Left renal cortex interstitium (tissue), 4 donors: ENCODE measurements at regions not wholly inside any gene's neighbourhood (a gene's known extent, or its start where the extent isn't known, plus 50 kb on each side); places are given as distances from the start of the nearest gene placed in this dataset.
"Not testable (repeated sequence)": the region's sequence is repeated elsewhere in the genome, so short reads cannot be mapped to it uniquely, and the experiment has no call there.

Experiments used
- DNase-seq, 4 donors: peaks; one replicate each; pipeline ENCODE4 v3.0.0-alpha.2; 2013; ENCODE audit warnings: low read depth in 4 of 4, low spot score in 2 of 4, missing footprints in 1 of 4

DNA sequence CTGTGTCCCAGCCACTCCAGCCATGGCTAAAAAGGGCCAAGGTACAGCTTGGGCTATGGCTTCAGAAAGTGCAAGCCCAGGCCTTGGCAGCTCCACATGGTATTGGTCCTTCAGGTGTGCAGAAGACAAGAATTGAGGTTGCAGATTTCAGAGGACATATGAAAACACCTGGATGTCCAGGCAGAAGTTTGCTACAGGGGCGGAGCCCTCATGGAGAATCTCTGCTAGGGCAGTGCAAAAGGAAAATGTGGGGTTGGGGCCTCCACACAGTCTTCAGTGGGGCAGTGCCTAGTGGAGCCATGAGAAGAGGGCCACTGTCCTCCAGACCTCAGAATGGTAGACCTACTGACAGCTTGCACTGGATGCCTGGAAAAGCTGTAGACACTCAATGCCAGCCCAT is 1074.1 kb downstream of the JRKL start:
- no peak for DNase-seq

DNA sequence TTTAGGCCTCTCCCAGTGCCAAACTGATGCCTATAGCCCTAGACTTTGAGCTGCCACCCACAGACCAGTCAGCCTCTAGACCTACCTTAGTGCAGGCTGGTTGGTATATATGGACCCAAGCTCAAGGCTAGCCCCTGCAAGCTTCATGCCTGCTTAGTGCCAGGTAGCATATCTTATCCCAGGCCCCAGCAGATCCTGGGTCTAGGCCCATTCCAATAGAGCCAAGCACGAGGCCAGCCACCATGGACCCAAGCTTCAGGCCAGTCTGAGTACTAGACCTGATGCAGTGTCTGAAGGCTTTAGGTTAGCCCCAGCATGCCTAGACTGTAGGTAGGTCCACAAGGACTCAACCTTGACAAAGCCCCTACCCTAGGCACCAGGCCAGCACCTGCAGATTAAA is 1081.7 kb downstream of the JRKL start:
- DNase-seq, result no peak

DNA sequence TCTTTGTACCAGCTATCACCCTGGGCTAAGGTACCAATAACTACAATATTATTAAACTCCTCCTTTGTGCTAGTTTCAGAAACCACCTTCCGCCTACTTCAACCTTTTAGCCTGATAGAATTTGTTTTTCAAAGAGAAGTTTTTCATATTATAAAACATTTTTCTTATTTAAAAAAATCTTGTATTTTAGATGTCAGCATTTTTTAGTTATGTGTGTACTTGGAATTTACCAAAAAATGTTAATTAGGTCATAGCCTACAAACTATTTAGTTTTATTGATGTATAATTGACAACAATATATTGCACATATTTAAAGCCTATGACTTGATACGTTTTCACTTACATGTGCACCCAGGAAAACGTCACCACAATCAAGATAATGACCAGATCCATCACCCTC is 1097.6 kb downstream of the JRKL start:
- DNase-seq, result no peak

DNA sequence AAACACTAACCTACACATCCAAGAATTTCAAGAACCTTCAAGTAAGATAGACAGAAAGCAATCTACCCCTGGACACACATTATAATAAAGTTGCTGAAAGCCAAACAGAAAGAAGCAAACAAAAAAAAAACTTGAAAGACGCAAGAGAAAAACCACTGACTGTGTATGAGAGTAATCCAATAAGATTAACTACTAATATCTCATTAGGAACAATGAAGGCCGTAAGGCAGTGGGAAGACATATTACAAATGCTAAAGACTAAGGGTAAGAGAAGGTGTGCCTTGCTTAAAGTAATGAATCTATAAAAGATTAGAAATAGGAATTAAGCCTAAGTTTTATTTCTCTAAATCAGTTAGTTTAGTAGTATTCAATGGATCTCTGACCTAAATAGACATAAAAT is 1109.1 kb downstream of the JRKL start:
- no peak for DNase-seq

DNA sequence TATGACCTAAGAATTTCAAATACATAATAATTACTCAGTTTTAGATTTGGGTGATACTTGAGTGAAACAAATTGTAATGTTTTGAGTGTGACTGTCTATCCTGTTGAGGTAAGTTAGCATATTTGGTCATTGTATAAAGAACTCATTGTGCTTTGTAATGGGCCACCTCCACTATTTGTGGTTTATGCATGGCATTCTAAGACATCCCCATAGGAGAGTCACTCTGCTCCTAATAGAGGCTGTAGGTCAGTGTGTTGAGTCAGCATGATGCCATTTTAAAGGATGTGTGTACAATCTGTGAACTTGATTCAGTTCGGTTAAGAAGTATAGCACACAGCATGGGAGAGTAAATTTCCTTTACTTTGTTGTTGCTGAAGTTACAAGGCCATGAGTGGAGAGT is 1112.4 kb downstream of the JRKL start:
- no peak for DNase-seq

DNA sequence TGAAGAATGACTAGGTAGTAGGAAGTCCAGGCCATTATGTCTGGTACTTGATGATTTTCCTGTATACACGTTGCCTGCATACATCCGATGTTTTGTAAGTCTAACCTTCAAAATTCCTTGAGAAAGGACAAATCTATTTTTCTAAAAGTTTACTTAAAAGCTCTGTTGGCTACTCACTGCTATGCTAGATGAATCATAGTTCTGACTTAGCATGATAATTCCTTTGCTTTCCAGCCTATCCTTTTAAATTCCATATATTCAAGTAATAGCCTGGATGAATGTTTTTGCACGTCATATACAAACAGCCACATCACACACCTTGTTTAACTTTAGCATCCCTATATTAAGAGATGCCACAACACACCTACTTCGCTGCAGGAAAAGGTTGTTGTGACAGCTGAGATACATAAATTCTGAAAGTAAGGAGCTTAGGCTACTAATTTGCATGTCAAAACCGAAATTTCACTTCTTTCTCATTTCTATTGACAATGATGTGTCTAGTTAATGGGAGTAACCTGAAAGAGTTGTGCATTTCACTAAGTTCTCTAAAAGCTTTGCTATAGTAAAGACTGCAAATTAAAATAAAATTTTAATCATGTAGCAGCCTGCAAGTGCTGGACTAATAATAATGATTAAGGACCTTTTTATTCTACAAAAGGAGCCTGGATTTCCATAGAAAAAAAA is 1116.4 kb downstream of the JRKL start:
- DNase-seq, result no peak

DNA sequence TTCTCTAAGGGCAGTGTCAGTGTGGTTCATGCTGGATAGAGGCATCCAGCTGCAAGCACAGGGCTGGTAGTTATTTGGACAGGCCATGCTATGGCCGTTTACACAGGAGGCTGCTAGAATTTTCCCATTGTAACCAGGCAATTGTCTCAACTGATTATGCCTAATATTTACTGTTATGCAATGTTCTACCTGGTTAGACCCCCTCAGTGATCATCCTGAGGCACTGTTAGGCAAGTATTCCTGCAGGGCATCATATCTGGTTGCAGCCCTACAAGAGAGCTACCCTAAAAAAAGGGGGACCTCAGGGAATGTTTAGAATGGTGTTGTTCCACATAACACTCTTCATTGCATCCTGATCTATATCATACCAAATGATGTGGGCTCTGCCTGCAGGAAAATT is 1124.6 kb downstream of the JRKL start:
- no peak for DNase-seq

DNA sequence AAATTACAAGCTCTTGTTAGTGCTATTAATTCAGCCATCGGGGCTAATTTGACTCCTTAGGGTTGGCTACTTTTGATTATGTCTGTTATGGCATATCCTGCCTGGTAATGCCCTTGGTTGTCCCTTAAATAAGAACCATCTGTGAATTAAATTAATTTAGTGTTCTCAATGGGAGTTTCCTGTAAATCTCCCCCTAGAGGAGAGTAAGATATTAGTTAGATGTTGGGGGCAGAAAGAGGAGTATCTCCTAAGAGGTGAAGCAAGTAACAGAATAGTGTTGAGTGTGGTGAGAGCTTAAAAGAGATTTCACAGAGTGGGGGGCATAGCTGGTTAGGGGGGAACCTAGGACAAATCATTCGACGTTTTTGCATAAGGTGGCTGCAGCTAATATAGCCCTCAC is 1126.9 kb downstream of the JRKL start:
- no peak for DNase-seq

DNA sequence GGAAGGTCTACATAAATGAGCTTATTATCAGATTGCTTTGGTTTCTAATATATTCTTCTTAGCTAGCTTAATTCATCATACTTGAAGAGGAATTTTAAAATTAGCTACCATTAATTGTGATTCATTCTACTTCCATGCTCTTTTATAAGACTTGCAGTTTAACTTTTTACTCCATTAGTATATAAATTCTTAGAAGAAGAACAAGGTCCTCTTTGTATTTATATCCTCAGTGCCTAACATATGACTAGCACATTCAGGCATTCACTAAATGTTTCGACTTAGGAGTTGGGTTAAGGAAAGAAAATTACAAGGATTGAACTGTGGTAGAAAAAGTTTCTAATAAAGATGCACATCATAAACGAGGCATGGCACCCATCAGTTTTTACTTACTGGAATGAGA is 1135.5 kb downstream of the JRKL start:
- no peak for DNase-seq

DNA sequence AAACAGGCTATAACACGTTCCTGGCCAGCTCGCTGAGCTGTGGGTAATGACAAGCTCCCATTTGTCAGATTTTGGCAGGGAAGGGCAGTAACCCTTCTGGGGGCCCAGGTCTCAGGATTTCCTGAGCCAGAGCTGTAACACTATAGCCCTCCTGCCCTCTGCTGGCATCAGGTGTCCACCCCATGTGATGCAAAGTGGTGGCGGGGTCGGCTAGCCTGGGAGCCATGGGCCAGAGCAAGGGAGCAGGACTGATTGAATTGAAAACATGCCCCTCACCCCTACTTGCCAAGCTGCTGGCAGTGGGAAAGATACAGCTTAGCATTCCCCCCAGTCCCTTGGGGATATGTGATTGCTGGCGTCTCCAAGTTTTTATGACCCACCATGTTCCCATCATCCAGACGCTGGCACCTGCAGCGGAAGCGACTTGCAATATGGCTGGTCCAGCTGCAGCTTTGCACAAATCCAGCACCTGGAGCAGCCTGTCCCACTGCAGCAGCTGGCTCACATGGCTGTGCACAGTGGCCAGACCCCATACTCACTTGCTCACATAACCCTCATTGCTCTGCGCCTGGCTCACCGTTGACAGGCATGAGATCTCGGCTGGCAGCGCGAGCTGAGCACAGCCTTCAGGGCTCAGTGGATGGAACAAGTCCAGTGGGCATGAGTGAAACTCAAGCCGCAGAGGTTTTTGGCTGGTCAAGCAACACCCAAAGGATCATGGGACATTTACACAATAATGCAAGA is 1147.8 kb downstream of the JRKL start:
- no peak for DNase-seq

DNA sequence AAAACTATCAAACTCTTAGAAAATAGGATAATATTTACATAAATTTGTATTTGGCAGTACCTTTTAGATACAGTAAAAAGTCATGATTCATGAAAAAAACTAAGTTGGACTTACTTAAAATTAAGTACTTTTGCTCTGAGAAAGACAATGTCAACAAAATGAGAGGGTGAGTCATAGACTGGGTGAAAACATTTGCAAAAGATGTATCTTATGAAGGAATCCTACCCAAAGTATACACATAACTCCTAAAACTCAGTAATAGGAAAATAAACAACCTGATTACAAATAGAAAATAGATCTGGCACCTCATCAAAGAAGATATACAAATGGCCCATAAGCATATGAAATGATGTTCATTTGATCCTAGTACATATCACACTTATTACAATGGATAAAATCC is 1154.6 kb downstream of the JRKL start:
- DNase-seq, result no peak

DNA sequence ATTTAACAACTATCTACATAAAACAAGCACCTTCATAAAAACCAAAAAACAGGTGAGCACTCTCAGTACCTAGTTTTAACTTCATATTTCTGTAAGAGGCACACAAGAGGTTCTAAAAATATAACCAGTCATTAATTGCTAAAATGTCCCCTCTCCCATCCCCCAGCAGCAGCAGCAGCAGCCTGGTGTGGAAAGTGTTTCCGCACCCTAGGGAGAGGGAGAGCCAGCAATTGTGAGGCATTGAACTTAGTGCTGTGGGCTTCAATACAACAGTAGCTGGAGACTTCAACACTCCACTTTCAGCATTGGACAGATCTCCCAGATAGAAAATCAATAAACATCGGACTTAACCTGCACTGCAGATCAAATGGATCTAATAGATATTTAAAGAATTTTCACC is 1158.5 kb downstream of the JRKL start:
- no peak for DNase-seq

DNA sequence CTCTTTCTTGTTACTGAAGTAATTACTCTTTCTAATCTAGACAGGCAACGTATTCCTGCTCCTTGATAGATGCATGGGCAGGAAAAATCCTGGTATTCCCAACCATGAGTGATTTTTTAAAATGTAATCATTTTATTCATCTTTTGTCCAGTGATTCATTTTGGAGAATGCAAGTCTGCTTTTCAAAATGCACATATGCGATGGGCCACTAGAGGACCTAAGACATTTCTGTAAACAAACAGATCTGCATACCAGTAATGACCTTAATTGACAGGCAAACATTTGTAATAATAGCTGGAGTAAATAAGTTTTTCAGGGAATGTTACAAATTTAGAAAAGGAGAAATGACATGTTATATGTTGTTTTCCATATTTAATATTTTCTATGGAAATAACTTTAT is 1167.6 kb downstream of the JRKL start:
- no peak for DNase-seq

DNA sequence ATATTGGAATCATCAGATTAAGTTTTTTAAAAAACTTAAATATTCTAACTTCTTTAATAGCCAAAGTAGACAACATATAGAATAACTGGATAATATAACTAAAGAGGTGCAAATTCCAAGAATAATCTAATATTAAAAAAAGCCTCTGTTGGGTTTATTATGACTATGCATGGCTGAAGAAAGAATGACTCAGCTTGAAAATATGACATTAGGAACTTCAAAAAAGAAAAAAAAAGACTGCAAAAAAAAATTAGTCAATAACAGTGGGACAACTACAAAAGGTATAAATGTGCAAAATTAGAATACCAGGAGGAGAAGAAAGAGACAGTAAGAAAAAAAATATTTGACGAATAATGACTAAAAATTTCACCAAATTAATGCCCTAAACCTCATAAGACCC is 1178.0 kb downstream of the JRKL start:
- no peak for DNase-seq

DNA sequence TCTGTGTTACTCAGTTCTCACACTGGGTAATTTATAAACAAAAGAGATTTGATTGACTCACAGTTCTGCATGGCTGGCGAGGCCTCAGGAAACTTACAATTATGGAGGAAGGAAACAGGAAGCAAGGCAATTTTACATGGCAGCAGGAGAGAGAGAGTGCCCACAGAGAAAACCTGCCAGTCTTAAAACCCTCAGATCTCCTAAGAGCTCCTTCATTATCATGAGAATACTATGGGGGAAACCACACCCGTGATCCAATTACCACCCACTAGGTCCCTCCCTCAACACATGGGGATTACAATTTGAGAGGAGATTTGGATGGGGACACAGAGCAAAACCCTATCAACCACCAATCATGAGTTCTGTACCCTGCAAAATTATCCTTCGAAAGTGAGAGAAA is 1180.8 kb downstream of the JRKL start:
- DNase-seq, result no peak

DNA sequence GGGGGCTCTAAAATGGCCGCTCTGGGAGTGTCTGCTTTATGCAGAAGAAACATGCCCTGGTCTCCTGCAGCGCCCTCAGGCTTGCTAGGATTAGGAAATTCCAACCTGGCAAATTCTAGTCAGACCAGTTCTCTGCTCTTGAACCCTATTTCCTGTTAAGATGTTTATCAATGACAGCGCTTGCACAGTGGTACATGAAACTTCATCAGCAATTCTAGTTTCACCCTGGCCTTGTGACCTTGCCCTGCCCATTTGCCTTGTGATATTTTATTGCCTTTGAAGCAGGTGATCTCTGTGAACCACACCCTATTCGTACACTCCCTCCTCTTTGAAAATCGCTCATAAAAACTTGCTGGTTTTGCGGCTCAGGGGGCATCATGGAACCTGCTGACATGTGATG is 1184.0 kb downstream of the JRKL start:
- DNase-seq, result not testable (repeated sequence)

DNA sequence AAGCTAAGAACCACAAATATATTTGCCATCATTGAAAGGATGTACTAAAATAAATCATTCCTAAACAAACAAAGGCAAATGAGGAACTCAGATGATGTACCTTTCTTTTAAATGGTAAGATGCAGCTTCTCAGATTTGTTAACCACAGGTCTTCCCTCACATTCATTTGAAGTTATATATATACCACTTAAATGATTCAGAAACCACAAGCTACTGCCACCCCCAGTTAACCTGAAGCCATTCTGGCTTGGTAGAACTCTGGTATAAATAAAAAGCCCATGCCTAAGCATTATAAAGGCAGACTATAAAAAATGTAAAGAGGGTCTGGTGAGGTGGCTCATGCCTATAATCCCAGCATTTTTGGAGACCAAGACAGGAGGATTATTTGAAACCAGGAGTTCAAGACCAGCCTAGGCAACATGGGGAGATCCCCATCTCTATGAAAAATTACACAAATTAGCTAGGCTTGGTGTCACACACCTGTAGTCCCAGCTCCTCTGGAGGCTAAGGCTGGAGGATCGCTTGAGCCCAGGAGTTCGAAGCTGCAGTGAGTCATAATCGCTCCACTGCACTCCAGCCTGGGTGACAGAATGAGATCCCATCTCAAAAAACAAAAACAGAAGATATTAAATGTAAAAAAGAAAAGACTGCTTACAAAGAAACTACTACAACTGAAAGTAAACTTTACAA is 1185.3 kb downstream of the JRKL start:
- no peak for DNase-seq

DNA sequence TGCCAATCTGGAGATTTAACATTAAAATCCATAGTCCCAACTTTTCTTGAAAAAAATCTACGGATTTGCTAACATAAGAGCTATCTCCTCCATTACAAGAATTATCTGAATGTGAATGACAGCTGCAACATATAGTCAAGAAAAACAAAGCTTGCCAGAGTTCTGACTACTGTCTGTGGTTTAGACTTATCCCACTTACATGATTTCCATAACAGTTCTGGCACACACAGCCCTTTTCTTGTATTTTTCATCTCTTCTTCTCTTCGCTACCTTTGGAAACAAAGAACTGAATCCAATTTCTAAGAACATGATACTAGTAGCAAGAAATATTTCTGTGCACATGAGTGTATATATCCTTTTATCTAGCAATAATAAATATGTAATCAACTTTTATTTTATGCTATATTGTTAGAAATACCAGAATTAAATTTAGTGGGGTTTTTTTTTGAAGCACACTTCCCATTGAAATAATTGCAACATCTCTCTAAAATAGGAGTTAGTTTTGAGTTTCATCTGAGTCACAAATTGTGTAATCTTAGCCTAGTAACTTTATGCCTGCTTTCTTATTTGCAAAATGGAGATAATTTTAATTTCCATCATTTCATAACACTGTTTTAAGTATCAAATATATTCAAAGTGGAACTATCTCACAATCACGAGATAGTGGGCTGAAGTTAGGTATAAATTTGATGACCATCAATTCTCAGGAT is 1217.6 kb downstream of the JRKL start:
- no peak for DNase-seq

DNA sequence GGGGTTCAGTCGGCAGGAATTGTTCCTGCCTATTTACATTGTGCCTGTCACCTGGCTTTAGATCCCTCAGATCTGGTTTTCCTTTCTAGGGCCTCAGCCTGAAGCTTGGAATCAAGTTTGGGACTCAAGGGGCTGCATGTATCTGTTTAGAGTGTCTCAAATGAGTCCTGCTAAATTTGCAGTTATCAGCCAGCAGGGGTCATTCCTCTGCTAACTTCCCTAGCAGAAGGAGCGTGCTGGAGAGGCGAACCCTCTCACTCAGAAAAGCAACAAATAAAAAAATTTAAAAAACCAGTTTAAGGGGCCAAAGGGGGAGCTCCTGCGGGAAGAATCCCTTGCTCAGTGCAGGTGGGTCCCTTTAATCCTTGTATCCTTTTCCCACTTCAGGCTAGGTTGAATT is 1220.2 kb downstream of the JRKL start:
- DNase-seq, result no peak

DNA sequence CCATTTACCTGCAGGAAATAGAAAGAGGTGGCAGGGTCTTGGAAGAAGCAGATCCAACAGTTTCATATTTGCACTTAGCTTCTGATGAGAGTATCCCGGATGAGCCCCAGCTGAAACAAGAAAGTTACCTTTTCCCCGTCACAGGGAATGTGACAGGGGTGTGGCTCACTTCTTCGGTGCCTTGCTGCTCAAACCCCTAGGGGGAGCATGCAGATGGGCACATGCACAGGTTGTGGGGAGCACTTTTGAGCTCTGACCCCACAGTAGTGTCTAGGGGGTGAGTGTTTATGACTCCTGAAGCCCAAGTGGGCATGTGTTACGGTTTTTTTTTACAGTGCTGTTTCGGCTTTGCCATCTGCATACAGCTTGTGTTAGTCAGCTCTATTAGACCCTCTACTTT is 1221.0 kb downstream of the JRKL start:
- no peak for DNase-seq

DNA sequence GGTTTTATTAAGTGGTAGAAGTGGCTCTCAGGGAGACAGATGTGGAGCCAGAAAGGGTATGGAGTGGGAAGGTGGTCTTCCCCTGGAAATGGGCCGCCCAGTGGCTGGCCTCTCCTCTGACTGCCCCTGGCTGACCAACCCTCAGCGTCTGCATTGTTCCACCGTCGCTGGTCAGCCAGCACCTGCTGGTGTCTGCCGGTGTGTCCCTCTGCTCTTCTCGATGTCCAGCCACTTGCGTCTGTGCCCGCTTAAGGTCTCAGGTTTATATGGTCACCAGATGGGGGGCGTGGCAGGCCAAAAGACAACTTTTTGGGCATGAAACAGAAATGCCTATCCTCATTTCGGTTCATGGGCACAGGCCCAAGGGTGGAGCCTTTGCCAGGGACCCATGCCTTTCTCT is 1221.5 kb downstream of the JRKL start:
- no peak for DNase-seq
